NCI-H1092 (cell line): ENCODE measurements at regions not wholly inside any gene's neighbourhood (a gene's known extent, or its start where the extent isn't known, plus 50 kb on each side); places are given as distances from the start of the nearest gene placed in this dataset.
"Not testable (repeated sequence)": the region's sequence is repeated elsewhere in the genome, so short reads cannot be mapped to it uniquely, and the experiment has no call there.

Source experiments
- DNase-seq: peaks from one replicate; lab custom pipeline; 2025; lab: John Stamatoyannopoulos, UW

- no peak for DNase-seq
Measured at GRCh38 chr5:4019009-4019769, 423.6 kb downstream of the IRX1 start.

GRCh38 chr5:4019841-4020240 lies 424.2 kb downstream of the IRX1 start:
- no peak for DNase-seq

GRCh38 chr5:4020400-4020799 lies 424.8 kb downstream of the IRX1 start:
- no peak for DNase-seq

GRCh38 chr5:4022056-4022670 lies 426.5 kb downstream of the IRX1 start:
- no peak for DNase-seq

GRCh38 chr5:4023091-4023752 lies 427.6 kb downstream of the IRX1 start:
- no peak for DNase-seq

- DNase-seq, result no peak
Measured at GRCh38 chr5:4023753-4024335, 428.2 kb downstream of the IRX1 start.

- DNase-seq, result no peak
Measured at GRCh38 chr5:4027088-4027734, 431.6 kb downstream of the IRX1 start.

- DNase-seq, result no peak
Measured at GRCh38 chr5:4028384-4028783, 432.8 kb downstream of the IRX1 start.

- not testable (repeated sequence) for DNase-seq
Measured at GRCh38 chr5:4033546-4033945, 437.9 kb downstream of the IRX1 start.

GRCh38 chr5:4036861-4037260 lies 441.2 kb downstream of the IRX1 start:
- DNase-seq, result no peak

- no peak for DNase-seq
Measured at GRCh38 chr5:4038994-4039393, 443.4 kb downstream of the IRX1 start.

- no peak for DNase-seq
Measured at GRCh38 chr5:4042311-4042710, 446.7 kb downstream of the IRX1 start.

GRCh38 chr5:4043135-4043534 lies 447.5 kb downstream of the IRX1 start:
- DNase-seq, result no peak

- no peak for DNase-seq
Measured at GRCh38 chr5:4044881-4045280, 449.2 kb downstream of the IRX1 start.

GRCh38 chr5:4048398-4048797 lies 452.8 kb downstream of the IRX1 start:
- no peak for DNase-seq

- no peak for DNase-seq
Measured at GRCh38 chr5:4050203-4050602, 454.6 kb downstream of the IRX1 start.

- no peak for DNase-seq
Measured at GRCh38 chr5:4053136-4053535, 457.5 kb downstream of the IRX1 start.

- DNase-seq, result no peak
Measured at GRCh38 chr5:4054092-4054491, 458.5 kb downstream of the IRX1 start.

- no peak for DNase-seq
Measured at GRCh38 chr5:4058899-4059298, 463.3 kb downstream of the IRX1 start.

- DNase-seq, result no peak
Measured at GRCh38 chr5:4065472-4066320, 470.1 kb downstream of the IRX1 start.

- DNase-seq, result no peak
Measured at GRCh38 chr5:4068171-4068570, 472.5 kb downstream of the IRX1 start.
